IMR-90 (cell line): ENCODE measurements at regions not wholly inside any gene's neighbourhood (a gene's known extent, or its start where the extent isn't known, plus 50 kb on each side); places are given as distances from the start of the nearest gene placed in this dataset.

Source experiments
- BHLHE40 ChIP-seq: fragments of 150-350 bp; IDR thresholded peaks from 2 replicates; pipeline ENCODE4 v1.6.1; 2016; ENCODE audit warnings: mild to moderate bottlenecking, low read depth, low read length
- CTCF ChIP-seq: conservative IDR thresholded peaks from 2 replicates; pipeline ENCODE4 v1.5.1; 2012; ENCODE audit warnings: mild to moderate bottlenecking, low read depth, low read length, improper control_type of control experiment
- ELK1 ChIP-seq: fragments of 150-350 bp; IDR thresholded peaks from 2 replicates; pipeline ENCODE4 v1.6.1; 2016; ENCODE audit warnings: low read depth, mild to moderate bottlenecking, low read length, moderate library complexity, borderline replicate concordance
- FOS ChIP-seq: fragments of 150-350 bp; IDR thresholded peaks from 2 replicates; pipeline ENCODE4 v1.6.1; 2016; ENCODE audit warnings: low read depth, low read length
- MAZ ChIP-seq: IDR thresholded peaks from 2 replicates; pipeline ENCODE4 v1.6.1; 2012; ENCODE audit warnings: low read depth, mild to moderate bottlenecking, low read length, improper control_type of control experiment, moderate library complexity, borderline replicate concordance
- MXI1 ChIP-seq: IDR thresholded peaks from 2 replicates; pipeline ENCODE4 v1.6.1; 2012; ENCODE audit warnings: low read depth, mild to moderate bottlenecking, low read length, moderate library complexity, borderline replicate concordance
- NFE2L2 ChIP-seq: fragments of 150-350 bp; IDR thresholded peaks from 2 replicates; pipeline ENCODE4 v1.6.1; 2016; ENCODE audit warnings: low read depth, mild to moderate bottlenecking, low read length
- POLR2A ChIP-seq: IDR thresholded peaks from 2 replicates; pipeline ENCODE4 v1.6.1; 2012; ENCODE audit warnings: mild to moderate bottlenecking, low read depth, low read length
- RAD21 ChIP-seq: IDR thresholded peaks from 2 replicates; pipeline ENCODE4 v1.6.1; 2012; ENCODE audit warnings: low read length, improper control_type of control experiment
- RCOR1 ChIP-seq: IDR thresholded peaks from 2 replicates; pipeline ENCODE4 v1.6.1; 2012; ENCODE audit warnings: mild to moderate bottlenecking, low read length, improper control_type of control experiment; ENCODE audit not compliant: insufficient replicate concordance
- RFX5 ChIP-seq: IDR thresholded peaks from 2 replicates; pipeline ENCODE4 v1.8.0; 2012; ENCODE audit warnings: low read depth, mild to moderate bottlenecking, low read length, moderate library complexity
- USF2 ChIP-seq: fragments of 150-350 bp; IDR thresholded peaks from 2 replicates; pipeline ENCODE4 v1.6.1; 2017; ENCODE audit warnings: mild to moderate bottlenecking, antibody characterized with exemption, low read length, low read depth

GRCh38 chr4:159757499-159757898 lies 654.6 kb downstream of the RAPGEF2 start:
- TF ChIP-seq CTCF (no peak), POLR2A (no peak), USF2 (no peak), FOS (no peak), RFX5 (no peak), RCOR1 (no peak), MAZ (no peak), MXI1 (no peak), NFE2L2 (no peak), RAD21 (no peak), BHLHE40 (no peak), ELK1 (no peak)
